22Rv1 (cell line): ENCODE measurements at regions not wholly inside any gene's neighbourhood (a gene's known extent, or its start where the extent isn't known, plus 50 kb on each side); places are given as distances from the start of the nearest gene placed in this dataset.

ENCODE experiments used
- ZFX ChIP-seq: fragments of 450-650 bp; IDR thresholded peaks from 2 replicates; pipeline ENCODE4 v1.6.1; 2017; ENCODE audit warnings: antibody characterized with exemption, borderline replicate concordance
- TF ChIP-seq, protein P1 (sequence below): fragments of 450-650 bp; IDR thresholded peaks from 2 replicates; pipeline ENCODE4 v1.5.1; 2017; ENCODE audit warnings: mild to moderate bottlenecking

DNA sequence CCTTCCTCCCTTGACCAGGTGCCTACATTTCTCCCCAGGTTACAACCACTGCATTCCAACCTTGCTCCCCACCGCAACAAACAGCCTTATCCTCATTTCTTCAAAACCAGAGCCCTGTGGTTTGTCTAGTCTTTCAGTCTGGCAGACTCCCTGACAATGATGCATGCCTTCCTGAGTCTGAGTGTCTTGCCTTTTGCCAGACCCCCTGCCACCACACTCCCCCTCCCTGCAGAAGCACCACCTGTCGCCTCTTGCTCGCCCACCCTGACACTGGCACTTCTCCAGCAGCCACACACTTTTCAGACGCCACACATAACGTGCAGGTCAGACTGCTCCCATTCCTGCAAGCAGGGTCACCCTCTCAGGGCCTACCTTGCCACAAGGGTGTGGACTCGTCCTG is 349.2 kb upstream of the NOCT start:
- TF ChIP-seq, protein P1, sequence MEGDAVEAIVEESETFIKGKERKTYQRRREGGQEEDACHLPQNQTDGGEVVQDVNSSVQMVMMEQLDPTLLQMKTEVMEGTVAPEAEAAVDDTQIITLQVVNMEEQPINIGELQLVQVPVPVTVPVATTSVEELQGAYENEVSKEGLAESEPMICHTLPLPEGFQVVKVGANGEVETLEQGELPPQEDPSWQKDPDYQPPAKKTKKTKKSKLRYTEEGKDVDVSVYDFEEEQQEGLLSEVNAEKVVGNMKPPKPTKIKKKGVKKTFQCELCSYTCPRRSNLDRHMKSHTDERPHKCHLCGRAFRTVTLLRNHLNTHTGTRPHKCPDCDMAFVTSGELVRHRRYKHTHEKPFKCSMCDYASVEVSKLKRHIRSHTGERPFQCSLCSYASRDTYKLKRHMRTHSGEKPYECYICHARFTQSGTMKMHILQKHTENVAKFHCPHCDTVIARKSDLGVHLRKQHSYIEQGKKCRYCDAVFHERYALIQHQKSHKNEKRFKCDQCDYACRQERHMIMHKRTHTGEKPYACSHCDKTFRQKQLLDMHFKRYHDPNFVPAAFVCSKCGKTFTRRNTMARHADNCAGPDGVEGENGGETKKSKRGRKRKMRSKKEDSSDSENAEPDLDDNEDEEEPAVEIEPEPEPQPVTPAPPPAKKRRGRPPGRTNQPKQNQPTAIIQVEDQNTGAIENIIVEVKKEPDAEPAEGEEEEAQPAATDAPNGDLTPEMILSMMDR = no peak
- no peak for TF ChIP-seq ZFX
